D721Med (cell line): ENCODE measurements at regions not wholly inside any gene's neighbourhood (a gene's known extent, or its start where the extent isn't known, plus 50 kb on each side); places are given as distances from the start of the nearest gene placed in this dataset.

Experiments
- DNase-seq: peaks from one replicate; pipeline ENCODE4 v3.0.0; 2011; ENCODE audit warnings: low spot score; ENCODE audit not compliant: insufficient read length
- FAIRE-seq: peaks from 2 replicates; lab custom pipeline; 2011; peaks lifted over from hg19 to GRCh38; lab: Jason Lieb, UNC
- CTCF ChIP-seq: IDR thresholded peaks from 2 replicates; pipeline ENCODE4 v1.5.1; 2012; ENCODE audit warnings: mild to moderate bottlenecking, control low read depth; ENCODE audit not compliant: insufficient read depth; ENCODE audit errors: missing control alignments

- FAIRE-seq (no peak), DNase-seq (no peak)
- no peak for TF ChIP-seq CTCF
Observed at GRCh38 chr7:124308384-124308783, 275.5 kb upstream of the TMEM229A start.

- TF ChIP-seq CTCF, result no peak
- no peak for FAIRE-seq
Observed at GRCh38 chr7:124295289-124295688, 262.4 kb upstream of the TMEM229A start.

GRCh38 chr7:124284937-124285336 lies 252.1 kb upstream of the TMEM229A start:
- no peak for TF ChIP-seq CTCF
- DNase-seq, result no peak
- FAIRE-seq, result no peak

More at GRCh38 chr7:124295289-124295688, 262.4 kb upstream of the TMEM229A start:
- DNase-seq, result no peak

- DNase-seq (no peak), FAIRE-seq (no peak)
- peak; percentile 44 for TF ChIP-seq CTCF
Observed at GRCh38 chr7:124276005-124276622, 243.2 kb upstream of the TMEM229A start.

- TF ChIP-seq CTCF, result no peak
- FAIRE-seq (no peak), DNase-seq (no peak)
Observed at GRCh38 chr7:124275411-124275810, 242.5 kb upstream of the TMEM229A start.

GRCh38 chr7:124269774-124270173 lies 236.9 kb upstream of the TMEM229A start:
- FAIRE-seq (no peak), DNase-seq (no peak)
- no peak for TF ChIP-seq CTCF

GRCh38 chr7:124267154-124267553 lies 234.3 kb upstream of the TMEM229A start:
- TF ChIP-seq CTCF, result no peak
- DNase-seq (no peak), FAIRE-seq (no peak)
